GM21515 (cell line): ENCODE measurements at regions not wholly inside any gene's neighbourhood (a gene's known extent, or its start where the extent isn't known, plus 50 kb on each side); places are given as distances from the start of the nearest gene placed in this dataset.

Experiments
- ATAC-seq: cut with Tn5 transposase; IDR thresholded peaks from one replicate; pipeline ENCODE4 v1.9.1; 2021; ENCODE audit not compliant: unreplicated experiment

- ATAC-seq, result peak; percentile 25
Measured at GRCh38 chr3:143206955-143207337, 87.4 kb downstream of the CHST2 start.

GRCh38 chr3:143207338-143207961 is 87.9 kb downstream of the CHST2 start:
- peak; percentile 73 for ATAC-seq

GRCh38 chr3:143208976-143209714 is 89.6 kb downstream of the CHST2 start:
- ATAC-seq, result no peak

- ATAC-seq, result no peak
Measured at GRCh38 chr3:143209715-143210059, 90.1 kb downstream of the CHST2 start.

- ATAC-seq, result no peak
Measured at GRCh38 chr3:143210141-143210540, 90.6 kb downstream of the CHST2 start.

- no peak for ATAC-seq
Measured at GRCh38 chr3:143215059-143215458, 95.5 kb downstream of the CHST2 start.
